Bone marrow (tissue), 2 donors: ENCODE measurements at regions not wholly inside any gene's neighbourhood (a gene's known extent, or its start where the extent isn't known, plus 50 kb on each side); places are given as distances from the start of the nearest gene placed in this dataset.

Experiments
- DNase-seq, 2 donors: peaks; one replicate each; lab custom pipeline; 2025; lab: John Stamatoyannopoulos, UW

DNA sequence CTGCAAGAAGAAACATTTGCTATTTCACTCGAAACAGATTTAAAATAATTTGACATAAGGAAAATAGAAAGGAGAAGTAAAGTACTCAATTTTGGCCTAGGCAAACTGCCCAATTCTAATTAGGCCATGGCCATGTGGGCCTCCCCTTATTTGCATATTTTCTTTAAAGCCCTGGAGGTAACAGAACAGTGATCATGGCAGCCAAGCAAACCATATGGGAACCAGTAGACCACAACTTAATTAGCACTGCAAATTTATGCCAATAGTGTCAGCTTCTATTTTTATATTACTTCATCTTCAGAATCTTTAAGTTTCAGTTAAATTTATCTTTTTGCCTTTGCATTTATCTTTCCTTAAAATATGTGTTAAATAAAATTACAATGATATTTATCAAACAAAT, 63.3 kb upstream of the THSD7A start:
- no peak for DNase-seq

DNA sequence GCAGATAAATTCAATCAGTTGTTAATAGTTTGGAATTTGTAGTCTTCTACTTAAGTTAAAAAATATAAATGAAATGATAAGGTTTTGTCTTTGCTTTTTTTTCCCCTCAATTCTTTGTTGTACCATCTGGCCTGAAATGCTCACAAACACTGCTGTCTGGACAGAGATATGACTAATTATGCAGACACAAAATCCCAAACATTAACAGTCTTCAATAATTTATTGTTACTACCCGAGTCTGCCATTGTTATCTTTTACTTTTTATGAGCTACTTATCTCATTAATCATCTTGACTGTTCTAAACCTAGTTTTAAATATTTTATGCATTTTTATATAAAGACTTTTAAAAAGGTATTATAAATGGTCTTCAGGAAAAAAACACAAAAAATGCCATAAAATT, 64.7 kb upstream of the THSD7A start:
- DNase-seq: no peak

DNA sequence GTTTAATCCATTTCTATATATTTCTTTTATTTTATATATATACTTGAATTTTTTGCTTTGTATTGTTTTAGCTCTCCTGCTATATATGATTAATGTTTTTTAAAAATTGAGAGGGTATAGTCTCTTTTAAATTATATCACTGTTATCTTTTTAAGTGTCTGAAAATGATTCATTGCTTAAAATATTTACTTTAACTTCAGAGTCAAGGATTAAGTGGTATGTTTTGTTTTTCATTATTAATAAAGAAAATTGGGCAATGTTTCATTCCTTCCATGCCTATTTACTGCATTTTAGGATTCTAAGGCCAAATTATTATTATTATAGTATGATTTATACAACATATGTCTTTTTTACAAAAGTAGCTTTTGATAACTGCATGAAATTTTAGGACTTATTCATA, 67.2 kb upstream of the THSD7A start:
- DNase-seq: no peak

DNA sequence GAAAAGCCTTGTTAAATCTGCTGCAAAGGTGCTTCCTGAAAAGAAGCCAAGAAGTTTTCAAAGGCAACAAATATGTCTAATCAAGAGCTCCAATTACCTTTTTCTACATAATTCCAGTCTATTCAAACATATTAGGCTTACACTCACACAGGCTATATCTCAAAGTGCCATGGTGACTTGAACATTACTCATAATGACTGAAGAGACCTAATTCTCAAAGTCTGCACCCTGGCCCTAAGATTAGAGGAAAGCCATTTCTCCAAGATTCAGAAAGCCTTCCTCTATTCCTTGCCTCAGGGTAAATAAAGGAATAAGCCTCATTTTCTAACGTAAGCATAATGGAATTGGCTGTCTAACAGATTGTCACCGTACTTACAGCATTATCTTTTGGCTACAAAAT, 78.3 kb upstream of the THSD7A start:
- DNase-seq: no peak

DNA sequence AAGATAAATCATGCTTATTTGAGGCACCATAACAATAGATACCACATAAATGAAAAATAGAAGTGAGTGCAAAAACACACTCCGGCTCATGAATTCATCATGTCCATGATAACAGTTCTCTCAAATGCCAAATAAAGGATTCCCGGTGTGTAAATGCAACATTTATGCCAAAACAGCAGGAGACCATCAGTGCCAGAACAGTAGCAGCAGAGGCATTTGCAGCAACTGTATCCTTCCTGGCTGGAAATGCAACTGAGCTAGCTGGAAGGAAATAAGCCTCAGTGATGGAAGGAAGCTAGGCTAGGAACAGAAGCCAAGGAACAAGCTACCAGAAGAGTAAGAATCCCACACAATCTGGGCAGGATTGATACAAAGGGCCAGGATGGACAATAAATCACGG, 79.9 kb upstream of the THSD7A start:
- no peak for DNase-seq

DNA sequence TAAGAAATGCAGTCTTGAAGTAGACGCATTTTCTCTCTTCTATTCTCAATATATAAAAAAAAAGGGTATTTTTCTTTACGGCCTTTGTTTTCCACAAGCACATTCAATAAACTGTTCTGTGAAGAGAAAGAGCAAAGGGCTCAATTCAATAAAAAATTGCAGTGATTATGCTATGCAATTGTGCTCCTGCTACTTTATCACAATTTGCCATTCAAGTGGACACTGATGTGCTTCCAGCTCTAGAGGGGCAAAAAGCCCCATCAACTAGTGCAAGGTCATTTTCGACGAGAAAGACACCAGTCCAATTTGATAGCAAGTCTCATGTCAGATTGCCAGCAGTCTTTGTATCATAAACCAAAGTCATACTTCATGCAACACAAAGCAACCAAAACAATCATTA, 82.6 kb upstream of the THSD7A start:
- no peak for DNase-seq

DNA sequence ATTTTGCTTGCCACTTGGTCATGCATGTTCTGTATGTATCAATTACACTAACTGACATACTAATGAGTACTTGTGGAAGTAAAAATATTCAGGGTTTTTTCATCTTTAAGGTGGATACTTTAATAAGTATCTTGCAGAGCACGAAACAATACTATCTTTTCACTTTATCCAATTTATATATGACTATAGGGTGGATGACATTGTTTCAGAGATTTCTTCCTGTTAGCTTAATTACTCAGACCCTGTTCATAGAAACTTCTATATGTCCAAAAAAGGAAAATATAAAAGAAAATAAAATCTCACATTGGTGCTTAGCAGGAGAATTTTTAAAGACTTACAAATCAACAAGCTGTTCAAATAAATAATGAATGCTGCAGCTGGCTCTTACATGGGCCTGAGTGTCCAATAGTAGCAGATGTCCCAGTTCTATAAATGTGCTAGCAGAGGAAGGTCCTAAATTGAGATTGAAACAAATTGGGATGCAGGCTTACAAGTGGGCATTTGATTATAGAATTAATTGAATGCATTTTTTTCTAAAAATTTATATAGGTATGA, 91.5 kb upstream of the THSD7A start:
- DNase-seq: no peak

DNA sequence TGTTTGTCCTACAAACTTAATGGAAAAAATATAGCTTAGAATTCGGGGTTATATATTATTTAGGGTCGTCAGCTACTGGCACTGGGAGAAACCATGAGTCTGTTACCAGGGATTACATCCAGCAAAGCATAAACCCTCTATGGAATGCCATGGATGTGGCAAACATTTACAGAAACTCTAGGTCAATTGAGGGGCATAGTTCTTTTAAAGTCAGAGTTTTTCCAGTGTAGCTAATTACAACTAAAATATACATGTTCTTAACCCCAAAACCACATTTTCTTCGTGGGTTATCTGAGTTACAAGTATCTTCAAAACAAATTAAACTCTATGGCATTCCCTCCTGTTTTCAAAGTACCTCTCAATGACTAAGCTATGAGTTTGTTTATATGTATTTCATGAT, 99.3 kb upstream of the THSD7A start:
- DNase-seq: no peak

DNA sequence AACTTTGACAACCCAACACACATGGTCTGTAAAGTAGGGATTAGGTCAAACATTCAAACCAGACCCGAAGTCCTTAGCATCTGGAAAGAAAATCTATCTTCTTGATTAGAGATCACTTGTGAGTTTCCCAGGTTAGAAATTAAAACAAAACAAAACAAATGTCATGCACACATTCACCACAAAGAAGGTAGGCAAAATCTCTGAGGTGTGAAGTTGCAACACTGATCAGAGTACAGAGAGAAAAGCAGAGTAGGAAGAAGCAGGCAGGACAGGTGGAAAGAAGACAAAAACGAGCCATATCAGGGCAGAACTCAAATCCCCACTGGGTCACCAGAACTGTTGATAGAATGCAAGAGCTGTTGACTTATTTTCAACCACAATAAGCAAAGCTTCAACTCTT, 102.8 kb upstream of the THSD7A start:
- no peak for DNase-seq

DNA sequence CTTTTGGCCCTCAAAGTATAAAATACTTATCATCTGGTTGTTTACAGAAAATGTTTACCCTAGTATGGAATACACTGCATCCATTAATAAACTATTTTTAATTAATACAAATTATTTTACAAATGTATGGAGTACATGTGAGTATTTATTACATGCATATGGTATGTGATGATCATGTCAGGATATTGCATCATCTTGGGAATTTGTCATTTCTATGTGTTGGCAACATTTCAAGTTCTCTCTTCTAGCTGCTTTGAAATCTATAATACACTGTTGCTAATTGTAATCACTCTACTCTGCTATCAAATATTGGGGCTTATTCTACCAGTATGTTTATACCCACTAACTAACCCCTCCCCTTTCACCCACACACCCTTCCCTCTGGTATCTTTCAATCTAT, 103.9 kb upstream of the THSD7A start:
- DNase-seq: no peak

DNA sequence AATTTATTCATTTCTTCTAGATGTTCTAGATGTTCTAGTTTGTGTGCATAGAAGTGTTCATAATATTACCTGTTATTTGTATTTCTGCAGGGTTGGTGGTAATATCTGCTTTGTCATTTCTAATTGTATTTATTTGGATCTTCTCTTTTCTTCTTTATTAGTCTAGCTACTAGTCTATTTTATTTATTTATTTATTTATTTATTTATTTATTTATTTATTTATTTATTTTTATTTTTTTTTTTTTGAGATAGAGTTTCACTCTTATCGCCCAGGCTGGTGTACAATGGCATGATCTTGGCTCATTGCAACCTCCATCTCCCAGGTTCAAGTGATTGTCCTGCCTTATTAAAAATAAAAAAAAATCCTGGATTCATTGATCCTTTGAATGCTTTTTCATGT, 114.8 kb upstream of the THSD7A start:
- no peak for DNase-seq

DNA sequence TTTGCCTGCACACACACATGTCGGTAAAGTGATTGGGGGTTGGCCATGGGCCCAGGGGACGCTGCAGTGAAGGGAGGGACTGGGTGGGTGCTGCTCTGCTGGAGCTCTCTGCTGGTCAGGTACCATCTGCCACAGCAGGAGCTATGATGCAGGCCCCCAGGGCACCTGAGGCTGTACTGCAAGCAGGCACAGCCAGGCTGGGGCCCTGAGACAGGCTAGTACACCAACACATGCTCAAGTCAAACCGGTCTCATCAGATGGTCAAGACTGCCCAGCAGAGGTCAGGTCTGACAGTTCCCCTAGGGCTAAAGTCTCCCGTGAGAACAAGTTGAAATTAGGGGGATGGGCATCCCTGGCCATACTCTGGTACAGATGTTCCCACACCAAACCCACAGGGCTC, 118.3 kb upstream of the THSD7A start:
- DNase-seq: no peak

DNA sequence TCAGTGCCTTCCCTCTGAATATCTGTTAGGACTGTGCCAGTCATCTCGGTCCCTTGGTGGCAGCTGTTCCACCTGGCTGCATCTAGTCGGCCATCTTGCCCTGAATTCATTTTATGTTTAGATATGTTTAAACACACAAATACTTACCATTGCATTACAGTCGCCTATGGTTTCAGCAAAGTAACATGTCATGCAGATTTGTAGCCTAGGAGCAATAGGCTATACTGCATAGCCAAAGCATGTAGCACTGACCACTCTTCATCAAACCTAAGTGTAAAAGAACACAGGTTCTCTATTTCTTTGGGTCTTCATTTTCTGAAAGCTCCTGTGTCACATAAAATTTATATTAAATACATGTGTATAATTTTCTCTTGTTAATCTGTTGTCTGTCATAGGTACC, 118.9 kb upstream of the THSD7A start:
- no peak for DNase-seq

DNA sequence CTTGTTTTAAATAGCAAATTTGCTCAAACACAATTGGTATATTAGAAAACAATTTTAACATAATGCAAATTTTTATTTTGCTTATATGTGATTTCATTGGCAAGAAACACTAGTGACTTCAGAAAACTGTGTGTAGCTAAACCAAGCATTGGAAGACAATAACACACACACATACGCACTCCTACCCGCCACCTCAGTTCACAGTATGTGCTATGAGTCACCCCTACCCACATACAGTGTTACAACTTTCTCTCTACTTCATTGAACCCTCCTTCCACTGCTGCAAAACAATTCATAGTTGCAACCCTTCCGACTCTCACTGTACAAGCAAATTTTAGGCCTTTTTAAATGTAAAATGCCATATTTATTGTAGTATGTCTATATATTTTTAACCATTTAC, 119.9 kb upstream of the THSD7A start:
- DNase-seq: no peak

DNA sequence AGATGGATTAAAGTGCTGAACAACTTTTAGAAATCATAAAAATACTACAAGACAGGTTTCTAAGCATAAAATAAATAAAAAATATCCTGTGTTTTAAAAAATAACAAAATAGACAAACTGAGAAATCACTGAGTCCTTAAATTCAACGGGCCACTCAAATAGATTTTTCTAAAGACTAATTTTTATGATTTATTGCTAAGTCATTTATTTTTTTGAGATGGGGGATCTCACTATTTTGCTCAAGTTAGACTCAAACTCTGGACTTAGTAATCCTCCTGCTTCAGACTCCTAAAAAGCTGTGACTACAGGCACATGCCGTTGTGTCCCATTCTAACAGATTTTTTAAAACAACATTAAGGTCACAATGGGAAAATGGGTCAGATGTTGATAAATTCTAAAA, 121.0 kb upstream of the THSD7A start:
- no peak for DNase-seq

DNA sequence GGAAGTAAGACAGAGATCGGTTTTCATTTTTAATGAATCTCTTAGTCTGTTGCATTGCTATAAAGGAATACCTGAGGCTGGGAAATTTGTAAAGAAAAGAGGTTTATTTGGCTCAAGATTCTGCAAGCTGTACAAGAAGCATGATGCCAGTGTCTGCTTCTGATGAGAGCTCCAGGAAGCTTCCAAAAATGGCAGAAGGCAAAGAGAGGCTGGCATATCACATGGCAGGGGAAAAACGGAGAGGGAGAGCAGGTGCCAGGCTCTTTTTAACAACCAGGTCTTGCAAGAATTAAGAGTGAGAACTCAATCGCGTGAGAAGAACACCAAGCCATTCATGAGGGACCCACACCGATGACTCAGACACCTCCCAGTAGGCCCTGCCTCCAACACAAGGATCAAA, 125.0 kb upstream of the THSD7A start:
- no peak for DNase-seq

DNA sequence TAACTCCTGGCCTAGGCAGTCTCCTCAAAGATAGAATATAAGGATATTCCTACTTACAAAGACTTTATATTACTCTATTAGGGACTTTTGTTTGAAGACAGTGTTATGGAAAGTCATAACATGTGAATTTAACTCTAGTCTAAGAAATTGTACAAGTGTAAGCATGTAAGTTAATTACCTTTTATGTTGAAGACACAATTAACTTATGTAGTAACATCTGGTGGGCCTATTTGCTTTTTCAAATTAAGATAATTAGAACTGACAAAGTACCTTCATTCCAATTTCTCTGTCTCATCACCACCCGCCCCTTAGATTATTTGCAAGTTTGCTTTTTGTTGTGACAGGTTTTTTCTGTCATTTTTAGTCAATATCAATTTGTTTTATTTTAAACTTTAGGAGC, 126.0 kb upstream of the THSD7A start:
- DNase-seq: no peak

DNA sequence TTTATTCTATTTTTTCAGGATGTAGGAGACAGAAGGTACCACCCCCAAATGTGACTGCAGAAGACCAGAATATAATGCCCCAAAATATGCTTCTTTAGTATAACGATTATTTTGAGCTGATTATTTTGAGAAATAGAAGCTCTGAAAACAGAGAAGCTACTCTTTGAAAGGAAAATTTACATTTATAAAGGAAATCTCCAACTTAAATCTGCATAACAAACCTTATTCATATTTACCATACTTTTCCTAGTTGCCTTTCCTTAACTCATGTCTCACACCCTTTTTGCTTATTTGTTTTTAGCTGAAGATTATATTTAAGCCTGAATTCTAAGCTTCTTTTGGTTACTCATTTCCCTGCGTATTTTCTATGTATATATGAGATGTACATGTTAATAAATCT, 127.1 kb upstream of the THSD7A start:
- DNase-seq: no peak

DNA sequence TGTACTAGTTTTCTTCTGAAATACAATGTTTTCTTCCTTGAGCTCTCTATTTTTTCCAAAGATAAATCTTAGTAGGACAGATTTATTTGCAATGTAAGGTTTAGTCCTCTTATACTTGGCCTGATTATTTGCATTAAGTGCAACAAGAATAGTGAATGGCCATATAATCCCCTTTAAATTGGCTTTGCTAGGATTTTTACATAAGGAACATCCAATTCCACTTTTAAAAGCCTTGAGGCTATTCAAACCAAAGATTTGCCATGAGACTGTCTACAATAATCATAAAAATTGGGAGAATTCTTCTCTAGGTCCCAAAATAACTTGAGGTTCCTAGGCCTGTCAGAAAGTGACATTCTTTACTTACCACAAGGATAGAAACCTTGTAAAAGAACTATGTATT, 128.6 kb upstream of the THSD7A start:
- DNase-seq: no peak

DNA sequence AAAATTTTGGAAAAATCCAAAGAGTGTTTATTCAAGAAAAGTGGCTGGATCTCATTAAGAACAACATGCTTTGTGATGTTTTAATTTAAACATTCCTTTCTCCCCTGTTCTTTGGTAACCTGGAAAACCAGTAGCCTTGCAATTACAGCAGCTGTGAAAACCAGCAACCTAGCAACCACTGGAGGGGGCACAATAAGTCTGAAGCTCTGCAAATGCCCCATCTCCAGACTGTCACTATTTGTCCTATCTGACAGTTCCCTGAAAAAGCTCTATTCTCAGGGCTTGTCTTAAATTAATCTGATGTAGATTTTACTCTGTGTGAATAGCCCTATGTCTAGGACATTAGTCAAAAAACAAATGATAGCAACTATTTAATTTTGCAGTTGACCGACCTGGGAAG, 137.6 kb upstream of the THSD7A start:
- DNase-seq: no peak

DNA sequence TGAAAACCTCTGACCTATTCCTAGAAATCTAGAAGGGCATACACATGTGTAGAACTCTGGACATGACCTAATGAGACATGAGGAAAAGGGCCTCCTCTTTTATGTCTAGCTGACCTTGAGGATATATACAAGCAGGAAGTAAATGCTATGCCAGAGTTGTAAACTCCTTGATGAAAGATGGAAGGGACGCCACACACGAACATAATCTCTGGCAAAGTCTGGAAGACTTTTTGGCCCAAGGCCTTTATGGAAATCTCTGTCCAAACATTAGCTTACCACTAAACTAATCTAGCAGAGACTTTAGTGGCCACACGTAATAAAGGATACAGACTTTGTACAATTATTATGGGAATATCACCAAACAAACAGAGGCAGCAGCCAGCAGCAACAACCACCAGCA, 138.1 kb upstream of the THSD7A start:
- no peak for DNase-seq

DNA sequence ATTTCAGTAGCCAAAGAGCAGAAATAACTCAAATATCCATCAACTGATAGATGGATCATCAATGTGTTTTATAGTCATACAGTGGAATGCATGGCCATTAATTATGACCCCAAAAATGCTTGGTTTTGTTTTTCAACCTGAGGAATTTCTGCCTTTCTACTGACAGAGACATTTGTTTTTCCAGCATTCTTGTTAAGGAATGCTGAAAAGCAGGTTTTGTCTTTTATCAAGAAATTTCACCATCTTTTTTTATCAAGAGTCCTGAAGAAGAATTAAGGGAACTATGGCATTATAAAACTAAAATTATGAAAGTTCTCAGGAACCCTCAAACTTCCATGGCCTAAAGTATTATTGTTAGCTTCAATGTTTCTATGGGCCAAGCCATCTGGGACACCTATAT, 153.4 kb upstream of the THSD7A start:
- no peak for DNase-seq

DNA sequence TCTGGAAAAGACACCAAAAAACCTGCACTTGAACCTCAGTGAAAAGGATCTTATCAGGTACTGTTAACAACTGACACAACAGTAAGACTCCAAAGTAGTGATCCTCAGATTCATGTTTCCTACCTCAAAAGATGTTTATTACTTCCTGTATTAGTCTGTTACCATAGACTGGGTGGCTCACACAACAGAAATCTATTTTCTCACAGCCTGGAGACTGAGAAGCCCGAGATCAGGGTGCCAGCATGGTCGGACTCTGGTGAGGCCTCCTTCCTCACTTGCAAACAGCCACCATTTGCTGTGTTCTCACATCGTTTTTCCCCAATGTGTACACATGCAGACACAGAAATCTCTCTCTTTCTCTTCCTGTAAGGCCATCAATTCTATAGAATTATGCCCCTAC, 154.0 kb upstream of the THSD7A start:
- DNase-seq: no peak

DNA sequence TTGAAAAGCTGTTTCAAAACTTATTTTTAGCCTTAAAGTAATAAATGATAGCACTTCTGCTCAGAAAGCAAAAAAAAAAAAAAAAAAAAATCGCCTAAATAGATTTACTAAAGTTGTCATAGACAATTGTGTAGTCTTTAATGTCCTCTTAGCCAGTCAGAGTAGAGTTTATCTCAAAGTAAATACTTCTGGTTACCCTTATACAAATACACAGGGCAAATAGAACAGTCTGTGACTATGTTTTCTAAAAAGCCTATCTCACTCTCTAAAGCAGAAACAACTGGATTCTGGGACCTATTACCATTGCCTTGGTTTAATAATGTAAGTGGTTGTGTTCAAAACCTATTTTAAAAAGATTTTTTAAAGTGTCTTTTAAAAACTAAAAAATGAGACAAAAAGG, 156.2 kb upstream of the THSD7A start:
- DNase-seq: no peak

DNA sequence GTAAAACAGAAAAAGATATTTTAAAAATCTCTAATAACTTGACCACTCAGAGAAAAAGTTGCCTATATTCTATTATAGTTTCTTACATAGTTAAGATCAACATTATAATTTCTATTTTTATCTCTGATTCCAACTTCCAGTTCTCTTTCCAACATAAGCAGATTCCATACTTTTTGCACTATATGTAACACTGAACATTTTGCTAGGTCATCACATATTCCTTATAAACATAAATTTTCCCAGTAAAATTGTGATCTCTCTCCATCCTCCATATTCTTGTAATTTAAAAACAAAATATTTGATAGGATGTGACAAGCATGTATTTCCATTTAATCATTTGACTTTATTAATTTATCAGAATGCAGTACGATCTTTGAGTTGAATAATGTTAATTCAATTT, 170.4 kb upstream of the THSD7A start:
- DNase-seq: no peak
